Fibroblast of lung (primary cell): ENCODE measurements at regions not wholly inside any gene's neighbourhood (a gene's known extent, or its start where the extent isn't known, plus 50 kb on each side); places are given as distances from the start of the nearest gene placed in this dataset.

Experiments used
- DNase-seq, 2 donors: peaks; one replicate each; pipeline versions ENCODE4 v3.0.0 to v3.0.0-alpha.2; 2010; ENCODE audit warnings: low read depth in 2 of 2
- H2AFZ ChIP-seq: 2 replicates; pipeline ENCODE4 v1.5.1; 2012; ENCODE audit warnings: low read length, control low read depth, inconsistent platforms
- H3K27ac ChIP-seq: 2 replicates; pipeline ENCODE4 v1.5.1; 2011; ENCODE audit warnings: low read length, control low read depth; ENCODE audit not compliant: insufficient read depth
- H3K27me3 ChIP-seq: 2 replicates; pipeline ENCODE4 v1.5.1; 2011; ENCODE audit warnings: mild to moderate bottlenecking, low read length; ENCODE audit not compliant: control insufficient read depth, insufficient read depth
- H3K36me3 ChIP-seq: 2 replicates; pipeline ENCODE4 v1.5.1; 2011; ENCODE audit warnings: low read length; ENCODE audit not compliant: control insufficient read depth, insufficient read depth
- H3K4me1 ChIP-seq: 2 replicates; pipeline ENCODE4 v1.5.1; 2011; ENCODE audit warnings: low read length; ENCODE audit not compliant: control insufficient read depth, insufficient read depth; ENCODE audit errors: extremely low read depth
- H3K4me2 ChIP-seq: 2 replicates; pipeline ENCODE4 v1.5.1; 2011; ENCODE audit warnings: low read length, control low read depth; ENCODE audit not compliant: insufficient read depth; ENCODE audit errors: extremely low read depth
- H3K4me3 ChIP-seq, 4 experiments: fragments of 200-600 bp in 1 of 4; sonication (generic) in 1 of 4; replicated peaks in 1 of 4; 2 replicates each; pipeline ENCODE4 v1.5.1; 2011 to 2016; ENCODE audit warnings: low read length in 4 of 4, low read depth in 3 of 4, mild to moderate bottlenecking in 3 of 4, control low read depth in 2 of 4, inconsistent platforms in 1 of 4, mixed read lengths in 1 of 4; ENCODE audit not compliant: insufficient read depth in 1 of 4; ENCODE audit errors: control extremely low read depth in 1 of 4
- H3K79me2 ChIP-seq: 2 replicates; pipeline ENCODE4 v1.5.1; 2012; ENCODE audit warnings: mild to moderate bottlenecking, low read length, inconsistent platforms; ENCODE audit not compliant: control insufficient read depth, insufficient read depth
- H3K9ac ChIP-seq: 2 replicates; pipeline ENCODE4 v1.5.1; 2011; ENCODE audit warnings: mild to moderate bottlenecking, low read length, control low read depth; ENCODE audit not compliant: insufficient read depth
- H3K9me3 ChIP-seq: 2 replicates; pipeline ENCODE4 v1.5.1; 2012; ENCODE audit warnings: low read depth, low read length; ENCODE audit not compliant: control insufficient read depth, insufficient read depth
- H4K20me1 ChIP-seq: 2 replicates; pipeline ENCODE4 v1.5.1; 2011; ENCODE audit warnings: low read length; ENCODE audit not compliant: control insufficient read depth, insufficient read depth; ENCODE audit errors: extremely low read depth
- CTCF ChIP-seq, 2 donors: IDR thresholded peaks in 1 of 2; conservative IDR thresholded peaks in 1 of 2; 1 replicate in 1 of 2; 2 replicates in 1 of 2; pipeline ENCODE4 v1.5.1; 2011 to 2012; ENCODE audit warnings: low read length in 2 of 2, control low read depth in 1 of 2, inconsistent platforms in 1 of 2, low read depth in 1 of 2, mild to moderate bottlenecking in 1 of 2
- EZH2 ChIP-seq: IDR thresholded peaks from 2 replicates; pipeline ENCODE4 v1.5.1; 2012; ENCODE audit warnings: low read length, control low read depth, mild to moderate bottlenecking; ENCODE audit errors: missing control alignments

GRCh38 chr7:149708026-149708425 is 65.4 kb downstream of the ZNF467 start:
- DNase-seq, result no peak
- H3K79me2 ChIP-seq, result no peaks in the 10 kb centered on the region
- no peak overlapping the region for H3K4me2 ChIP-seq
- no peak for TF ChIP-seq EZH2
- H3K4me3 ChIP-seq, result no peak overlapping the region
- no peak overlapping the region for H3K27ac ChIP-seq
- H3K27me3 ChIP-seq, result no peaks in the 10 kb centered on the region
- no peaks in the 10 kb centered on the region for H3K36me3 ChIP-seq
- H4K20me1 ChIP-seq, result no peaks in the 10 kb centered on the region
- H3K9ac ChIP-seq, result no peak overlapping the region
- no peaks in the 10 kb centered on the region for H3K9me3 ChIP-seq
- no peak overlapping the region for H2AFZ ChIP-seq
- H3K4me1 ChIP-seq, result no peaks in the 10 kb centered on the region

GRCh38 chr7:149707448-149707886 is 65.9 kb downstream of the ZNF467 start:
- no peak overlapping the region for H3K4me2 ChIP-seq
- no peak overlapping the region for H2AFZ ChIP-seq
- H4K20me1 ChIP-seq, result no peaks in the 10 kb centered on the region
- H3K27me3 ChIP-seq, result no peaks in the 10 kb centered on the region
- no peaks in the 10 kb centered on the region for H3K36me3 ChIP-seq
- no peak overlapping the region for H3K27ac ChIP-seq
- DNase-seq, result peak in 1 of 2 donors; percentile 24
- no peaks in the 10 kb centered on the region for H3K79me2 ChIP-seq
- no peaks in the 10 kb centered on the region for H3K9me3 ChIP-seq
- no peak for TF ChIP-seq CTCF (conservative IDR thresholded peaks at IDR 0.05 in 1 of 2, IDR thresholded peaks at IDR 0.05 in 1 of 2; ENCODE audit: low read depth in 1 of 2, low read length in 2 of 2)
- TF ChIP-seq EZH2, result no peak
- H3K9ac ChIP-seq, result no peak overlapping the region
- H3K4me3 ChIP-seq, result no peak overlapping the region
- no peaks in the 10 kb centered on the region for H3K4me1 ChIP-seq

- no peaks in the 10 kb centered on the region for H3K9me3 ChIP-seq
- TF ChIP-seq EZH2 (no peak), CTCF (conservative IDR thresholded peaks at IDR 0.05 in 1 of 2, IDR thresholded peaks at IDR 0.05 in 1 of 2; ENCODE audit: low read depth in 1 of 2, low read length in 2 of 2) (no peak)
- DNase-seq, result no peak
- no peaks in the 10 kb centered on the region for H3K4me1 ChIP-seq
- no peak overlapping the region for H3K27ac ChIP-seq
- no peak overlapping the region for H2AFZ ChIP-seq
- no peak overlapping the region for H3K9ac ChIP-seq
- H3K4me2 ChIP-seq, result no peak overlapping the region
- no peaks in the 10 kb centered on the region for H3K36me3 ChIP-seq
- H3K27me3 ChIP-seq, result no peaks in the 10 kb centered on the region
- H3K79me2 ChIP-seq, result no peaks in the 10 kb centered on the region
- H4K20me1 ChIP-seq, result no peaks in the 10 kb centered on the region
- no peak overlapping the region for H3K4me3 ChIP-seq
Observed at GRCh38 chr7:149706398-149706797, 67.0 kb downstream of the ZNF467 start.
